SKM-1 (cell line): ENCODE measurements at regions not wholly inside any gene's neighbourhood (a gene's known extent, or its start where the extent isn't known, plus 50 kb on each side); places are given as distances from the start of the nearest gene placed in this dataset.

ENCODE experiments used
- DNase-seq: peaks from one replicate; lab custom pipeline; 2025; ENCODE audit not compliant: unreplicated experiment; lab: John Stamatoyannopoulos, UW

DNA sequence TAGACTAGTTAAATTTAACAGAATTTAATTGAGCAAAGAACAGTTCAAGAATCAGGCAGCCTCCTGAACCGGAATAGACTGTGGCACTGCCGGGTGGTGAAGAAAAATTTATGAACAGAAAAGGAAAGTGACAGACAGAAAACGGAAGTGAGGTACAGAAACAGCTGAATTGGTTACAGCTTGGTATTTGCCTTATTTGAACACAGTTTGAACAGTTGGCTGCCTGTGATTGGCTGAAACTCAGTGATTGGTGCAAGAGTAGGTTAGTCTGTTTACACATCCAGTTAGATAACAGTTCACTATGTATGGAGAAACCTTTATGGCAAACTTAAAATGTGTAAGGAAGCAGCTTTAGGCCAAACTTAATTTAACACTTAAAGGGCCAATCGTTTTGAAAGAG lies 116.0 kb upstream of the CITED2 start:
- DNase-seq = no peak

DNA sequence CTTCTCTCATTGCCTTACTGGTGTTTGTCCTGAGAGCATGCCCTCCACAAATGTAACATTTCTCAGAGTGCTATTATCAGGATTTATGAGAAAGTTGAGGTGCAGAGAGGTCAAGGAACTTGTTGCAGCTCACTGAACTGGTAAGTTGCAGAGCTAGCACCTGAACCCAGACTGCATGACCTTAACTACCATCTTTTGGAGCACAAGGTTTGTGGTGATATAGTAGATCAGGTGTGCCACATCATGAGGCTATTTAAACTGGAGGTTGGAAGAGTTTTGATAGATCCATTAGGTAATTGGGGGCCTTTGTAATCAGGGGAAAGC lies 112.0 kb upstream of the CITED2 start:
- DNase-seq = no peak

DNA sequence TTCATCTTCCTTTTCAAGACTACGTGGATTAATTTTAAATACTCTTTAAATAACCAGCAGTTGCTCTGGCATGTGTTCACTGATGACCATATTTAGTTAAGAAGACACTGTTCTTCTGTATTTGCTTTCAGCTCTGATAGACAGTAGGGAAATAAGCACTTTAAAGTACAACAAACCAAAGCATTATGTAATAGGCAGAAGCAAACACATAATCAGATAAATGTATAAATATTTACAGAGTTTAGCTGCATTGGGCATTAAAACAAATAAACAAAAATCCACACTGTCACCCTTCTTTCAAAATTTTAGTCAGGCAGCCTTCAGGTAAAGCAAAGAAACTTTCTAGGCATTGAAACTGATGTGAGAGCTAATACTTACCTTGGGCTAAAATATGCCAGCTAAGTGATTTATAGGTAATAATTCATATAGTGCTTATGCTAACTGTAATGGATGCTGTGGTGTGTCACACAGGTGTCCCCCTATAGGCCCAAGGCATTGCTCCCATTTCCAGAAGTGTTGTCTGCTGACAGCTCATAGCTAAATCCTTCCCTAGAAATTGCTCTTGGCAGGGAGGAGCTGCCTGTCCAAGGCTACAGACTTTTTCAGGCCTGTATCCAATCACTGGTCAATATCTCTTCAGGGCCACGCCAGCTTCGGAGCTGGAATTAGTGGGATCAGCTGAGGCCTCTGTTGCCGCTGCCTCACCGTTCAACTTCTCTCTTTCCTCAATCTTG lies 111.5 kb upstream of the CITED2 start:
- DNase-seq = no peak

DNA sequence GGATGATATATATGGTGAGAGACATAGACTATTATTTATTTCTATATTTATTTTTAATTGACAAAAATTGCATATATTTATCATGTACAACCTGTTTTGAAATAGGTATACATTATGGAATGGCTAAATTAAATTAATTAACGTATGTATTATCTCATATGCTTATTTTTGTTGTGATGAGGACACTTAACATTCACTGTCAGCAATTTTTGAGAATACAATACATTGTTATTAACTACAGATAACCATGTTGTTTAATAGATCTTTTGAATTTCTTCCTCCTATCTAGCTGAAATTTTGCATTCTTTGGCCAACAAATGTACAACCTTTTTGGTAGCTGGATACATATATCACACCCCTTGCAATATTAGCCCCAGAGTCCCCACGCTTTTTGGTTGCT lies 110.7 kb upstream of the CITED2 start:
- DNase-seq = no peak

DNA sequence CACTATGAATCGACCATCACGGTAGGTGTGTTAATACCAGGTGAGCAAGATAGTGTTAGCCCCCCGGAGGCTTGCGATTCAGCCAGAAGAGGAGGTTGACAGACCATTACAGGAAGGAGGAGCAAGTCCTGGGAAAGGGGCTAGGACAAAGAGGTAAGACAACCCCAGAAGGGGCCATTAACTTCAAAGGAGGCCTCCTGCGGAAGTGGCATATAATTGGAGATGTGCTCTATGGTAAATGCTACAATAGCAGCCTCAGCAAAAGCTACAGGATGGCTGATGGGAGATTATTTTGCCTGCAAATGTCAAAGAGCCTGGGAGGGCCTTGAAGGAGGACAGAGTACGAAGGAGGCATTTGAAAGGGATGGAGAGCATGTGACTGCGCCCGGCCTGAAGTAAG lies 108.6 kb upstream of the CITED2 start:
- DNase-seq = no peak

DNA sequence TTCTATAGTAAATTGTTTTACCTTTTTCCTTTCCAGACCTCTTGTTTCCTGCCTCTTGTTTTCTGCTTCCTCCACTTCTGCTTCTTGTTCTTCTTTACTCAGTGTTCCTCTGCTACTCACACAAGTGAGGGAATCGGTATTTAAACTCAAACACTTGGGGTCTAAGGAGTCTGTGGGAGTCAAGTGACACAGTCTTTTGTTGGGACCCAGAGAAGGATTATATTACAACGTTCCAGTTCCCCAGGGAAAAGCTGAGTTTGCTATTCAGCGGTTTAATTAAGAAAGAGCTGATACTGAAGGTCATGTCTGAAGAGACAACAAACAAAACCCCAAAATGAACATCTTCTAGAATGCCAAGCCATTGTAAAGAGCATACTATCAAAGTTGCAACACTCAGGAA lies 107.8 kb upstream of the CITED2 start:
- no peak for DNase-seq

DNA sequence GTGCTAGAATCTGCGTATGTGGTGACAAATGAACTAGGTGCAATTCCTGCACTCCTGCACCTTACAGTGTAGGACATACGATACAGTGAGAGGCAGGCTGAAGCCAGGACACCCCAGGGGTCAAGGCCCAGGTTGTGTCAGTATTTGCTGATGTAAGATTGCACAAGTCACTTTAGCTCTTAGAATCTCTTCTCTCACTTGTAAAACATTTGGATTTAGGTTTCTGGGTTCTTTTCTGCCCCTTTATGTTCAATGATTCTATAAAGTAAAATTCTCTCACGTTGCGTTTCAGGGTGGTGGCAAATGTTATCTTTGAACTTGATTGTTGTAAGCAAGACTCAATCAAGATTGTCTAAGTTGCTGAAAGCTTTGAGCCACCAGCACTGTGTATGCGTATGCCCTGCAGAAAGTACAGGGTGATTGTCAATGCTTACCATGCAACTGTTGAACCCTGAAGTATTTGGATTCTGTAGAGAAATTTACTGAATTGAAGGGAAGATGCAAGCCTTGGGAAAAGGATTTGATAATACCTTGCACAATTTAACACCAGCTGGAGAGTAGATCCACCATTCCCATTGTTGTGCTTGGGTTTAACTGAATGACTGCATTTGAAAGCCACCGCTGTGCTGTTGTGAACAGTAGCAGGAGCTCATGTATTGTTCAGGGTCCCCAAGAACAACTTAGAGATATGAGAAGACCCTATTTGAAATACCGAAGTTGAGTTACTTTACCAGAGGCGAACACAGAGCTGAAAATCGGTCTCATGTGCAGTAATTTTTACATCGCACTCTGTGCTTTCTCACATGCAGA lies 106.1 kb upstream of the CITED2 start:
- DNase-seq = no peak

DNA sequence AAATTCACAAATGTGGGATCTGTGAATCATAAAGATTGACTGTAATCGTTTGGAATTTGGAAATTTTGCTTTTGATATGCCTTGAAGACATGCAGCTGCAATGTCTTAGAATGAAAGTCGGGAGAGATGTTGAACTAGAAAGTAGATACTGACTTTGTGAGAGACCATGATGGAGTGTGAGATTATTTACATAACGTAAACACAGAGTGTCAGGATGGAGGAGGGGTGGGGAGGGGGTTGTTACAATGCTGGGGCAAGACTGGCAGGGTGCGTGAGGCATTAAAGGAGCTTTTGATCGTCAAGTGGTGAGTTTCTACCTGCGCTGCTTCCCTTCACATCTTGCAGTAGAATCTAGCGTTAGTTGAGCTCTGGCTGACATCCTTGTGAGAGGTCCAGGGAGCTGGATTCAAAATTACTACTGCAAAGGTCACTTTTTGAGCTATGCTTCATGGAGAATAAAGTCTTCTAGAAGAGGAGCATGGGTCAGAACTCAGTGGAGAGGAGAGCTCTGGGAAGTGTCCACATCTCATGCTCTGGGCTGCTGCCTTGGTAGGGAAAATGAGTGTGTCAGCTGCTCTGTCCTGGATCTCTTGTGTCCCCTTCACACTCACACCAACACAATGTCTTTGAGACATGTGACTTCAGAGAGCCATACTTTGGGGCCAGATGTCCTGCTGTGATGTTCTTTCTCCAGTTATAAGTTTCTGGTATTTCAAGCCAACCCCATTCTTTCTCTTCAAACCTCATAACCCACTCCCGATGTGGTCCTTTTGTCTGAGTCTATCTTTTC lies 105.2 kb upstream of the CITED2 start:
- no peak for DNase-seq

DNA sequence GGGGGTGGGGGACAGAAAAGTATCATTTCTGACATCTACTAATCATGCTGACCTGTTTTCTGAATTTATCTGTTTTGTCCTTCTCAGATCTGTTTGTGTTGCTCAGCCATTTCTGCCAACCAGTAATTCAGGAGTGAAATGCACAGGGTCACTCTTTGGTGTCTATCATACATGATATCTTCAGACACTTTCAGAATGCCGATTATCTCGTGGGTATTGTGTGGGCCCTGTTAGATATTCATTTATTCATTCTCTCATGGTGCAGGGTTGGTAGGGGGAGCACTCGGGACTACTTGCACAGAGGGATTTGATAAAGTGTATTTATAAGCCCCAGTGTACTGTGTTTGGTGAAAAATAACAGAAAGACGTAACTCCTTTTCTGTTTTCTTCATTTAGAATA lies 101.2 kb upstream of the CITED2 start:
- no peak for DNase-seq

DNA sequence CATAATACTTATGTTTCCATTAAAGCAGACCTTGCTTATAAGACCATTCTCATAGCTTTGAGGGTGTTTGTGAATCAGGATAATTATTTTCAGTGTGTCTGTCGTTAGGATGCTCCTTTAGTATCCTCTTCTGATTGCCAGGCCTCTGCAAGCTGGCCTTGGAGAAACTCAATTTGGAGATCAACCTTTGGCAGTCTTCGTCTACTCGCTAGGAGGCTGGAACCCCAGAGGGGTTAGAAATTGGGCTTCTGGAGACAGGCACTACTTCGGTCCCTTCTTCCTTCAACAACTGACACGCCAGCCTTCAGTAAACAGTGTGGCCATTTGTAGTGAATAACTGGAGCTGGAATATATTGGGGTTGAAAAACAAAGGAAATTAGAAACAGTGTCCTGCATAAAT lies 100.8 kb upstream of the CITED2 start:
- DNase-seq = no peak

DNA sequence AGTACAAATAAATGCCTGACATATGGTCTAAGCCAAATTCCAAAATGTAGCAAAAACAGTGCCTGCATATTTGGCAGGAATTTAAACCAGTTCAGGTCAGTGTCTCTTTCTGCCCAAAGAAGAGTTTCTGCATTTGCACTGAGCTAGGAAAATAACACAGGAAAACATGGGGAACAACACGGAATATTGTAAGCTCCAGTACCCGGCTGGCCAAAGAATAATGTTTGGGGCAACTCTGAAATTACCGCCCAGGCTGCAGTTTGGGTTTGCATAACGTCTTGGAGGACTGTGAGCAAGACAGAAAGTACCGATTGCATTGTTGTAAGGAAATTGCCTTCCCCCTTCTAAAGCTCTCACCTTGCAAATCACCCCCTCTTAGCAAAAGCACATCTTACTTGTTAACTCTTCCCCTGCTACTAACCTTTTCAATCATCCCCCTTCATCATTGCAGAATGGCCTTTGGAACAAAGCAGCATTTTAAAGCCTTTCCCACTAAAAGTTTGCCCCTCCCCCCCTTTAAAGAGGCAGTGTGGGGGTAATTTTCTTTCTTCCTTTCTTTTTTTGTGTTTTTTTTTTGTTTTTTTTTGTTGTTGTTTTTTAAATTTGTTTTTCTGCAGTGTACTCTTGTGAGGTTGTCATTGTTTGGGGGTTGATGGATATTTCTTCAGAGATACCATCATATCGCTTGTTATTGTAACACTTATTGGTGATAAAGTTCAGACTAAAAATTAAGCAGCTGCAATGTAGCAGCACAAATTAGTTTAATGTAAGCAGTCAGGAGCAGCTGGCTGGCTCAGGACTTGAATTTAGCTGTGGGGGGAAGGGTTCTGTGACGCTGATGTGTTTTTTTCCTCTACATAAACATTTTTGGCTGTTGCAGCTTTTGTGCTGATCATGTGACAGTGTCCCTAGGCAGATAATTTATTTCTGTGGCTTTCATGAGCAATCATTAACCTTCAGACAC lies 100.0 kb upstream of the CITED2 start:
- peak; percentile 13 for DNase-seq

DNA sequence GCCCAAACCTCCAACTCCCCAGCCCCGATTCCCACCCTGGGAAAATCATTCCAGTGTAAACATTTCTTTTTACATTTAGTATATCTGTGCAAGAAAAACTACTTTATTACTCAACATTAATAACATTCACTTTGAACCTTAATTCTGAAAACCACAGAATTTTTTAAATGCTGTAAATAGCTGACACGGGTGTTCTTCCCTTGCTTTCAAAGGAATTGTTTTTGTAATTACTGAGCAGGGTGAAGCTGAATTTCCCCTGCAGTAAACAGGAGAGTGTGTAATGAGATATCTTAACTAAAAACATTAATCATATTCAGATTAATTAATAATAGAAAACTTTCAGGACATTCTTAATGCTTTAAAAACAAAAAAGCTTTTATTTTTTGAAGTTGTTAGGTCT lies 99.3 kb upstream of the CITED2 start:
- no peak for DNase-seq

DNA sequence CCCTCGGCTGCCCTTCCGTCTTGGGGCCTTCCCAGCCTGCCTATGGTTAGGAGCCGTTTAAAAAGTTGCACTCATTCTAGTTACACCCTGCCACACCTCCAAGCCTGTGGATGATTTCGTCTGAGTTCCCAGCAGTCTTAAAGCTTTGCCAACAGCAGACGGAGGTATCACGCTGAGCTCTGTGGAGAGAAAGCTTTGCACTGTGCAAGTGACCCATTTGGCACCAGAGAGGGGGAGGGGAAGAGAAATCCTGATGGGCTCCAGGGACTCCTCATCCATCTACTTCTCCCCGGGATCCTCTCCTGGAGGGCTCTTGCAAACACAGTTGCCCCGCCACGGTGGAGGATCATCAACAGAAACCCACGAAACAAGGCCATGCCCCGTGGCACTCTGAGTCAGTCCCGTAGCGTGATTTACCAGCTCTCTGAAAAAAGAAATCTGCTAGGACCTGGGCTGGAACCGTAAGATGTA lies 98.8 kb upstream of the CITED2 start:
- no peak for DNase-seq

DNA sequence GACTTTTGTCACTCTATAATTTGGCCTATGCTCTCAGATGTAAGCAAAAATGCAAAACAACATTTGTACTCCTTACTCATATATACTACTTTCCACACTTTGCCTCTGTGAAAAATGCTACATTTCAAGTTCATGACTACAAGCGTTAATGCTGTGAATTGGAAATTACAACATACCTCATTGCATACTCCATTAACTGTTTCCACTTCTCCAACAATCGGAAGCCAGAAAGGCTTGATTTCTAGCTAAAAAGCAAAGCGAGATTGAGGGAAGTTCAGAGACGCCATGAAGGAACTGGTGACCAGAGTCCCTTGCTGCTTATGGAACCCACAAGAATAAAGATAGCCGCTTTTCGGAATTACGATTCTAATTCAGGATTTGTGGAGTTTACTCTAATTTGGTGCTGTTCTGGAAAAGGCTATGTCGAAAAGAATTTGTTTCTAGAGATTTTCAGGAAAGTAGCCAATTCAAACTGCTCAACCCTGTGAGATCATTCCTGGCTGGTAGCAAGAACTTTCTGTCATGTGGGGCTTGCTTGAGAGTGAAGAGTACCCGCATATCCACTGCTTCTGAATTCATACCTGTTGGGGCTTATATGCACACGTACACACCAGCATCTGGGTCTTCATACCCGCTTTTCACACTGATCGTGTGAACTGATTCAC lies 98.0 kb upstream of the CITED2 start:
- DNase-seq = no peak

DNA sequence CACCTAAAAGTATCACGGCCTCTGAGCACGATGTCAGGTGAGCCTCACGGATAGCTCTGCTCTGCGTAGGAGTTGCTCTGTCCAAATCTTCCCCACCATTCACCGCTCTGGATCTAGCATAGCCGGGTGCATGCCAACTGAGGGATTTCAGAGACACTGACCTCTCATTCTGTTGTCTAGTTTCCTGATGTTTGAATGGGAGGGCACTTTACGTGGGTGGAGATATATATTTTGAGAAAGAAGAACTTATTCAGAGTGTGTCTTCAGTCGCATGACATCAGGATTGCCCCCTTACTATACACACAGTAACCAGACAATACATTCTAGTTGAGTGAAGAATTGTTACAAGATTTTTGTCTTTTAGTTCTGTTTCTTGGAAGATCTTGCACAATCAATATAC lies 96.5 kb upstream of the CITED2 start:
- no peak for DNase-seq

DNA sequence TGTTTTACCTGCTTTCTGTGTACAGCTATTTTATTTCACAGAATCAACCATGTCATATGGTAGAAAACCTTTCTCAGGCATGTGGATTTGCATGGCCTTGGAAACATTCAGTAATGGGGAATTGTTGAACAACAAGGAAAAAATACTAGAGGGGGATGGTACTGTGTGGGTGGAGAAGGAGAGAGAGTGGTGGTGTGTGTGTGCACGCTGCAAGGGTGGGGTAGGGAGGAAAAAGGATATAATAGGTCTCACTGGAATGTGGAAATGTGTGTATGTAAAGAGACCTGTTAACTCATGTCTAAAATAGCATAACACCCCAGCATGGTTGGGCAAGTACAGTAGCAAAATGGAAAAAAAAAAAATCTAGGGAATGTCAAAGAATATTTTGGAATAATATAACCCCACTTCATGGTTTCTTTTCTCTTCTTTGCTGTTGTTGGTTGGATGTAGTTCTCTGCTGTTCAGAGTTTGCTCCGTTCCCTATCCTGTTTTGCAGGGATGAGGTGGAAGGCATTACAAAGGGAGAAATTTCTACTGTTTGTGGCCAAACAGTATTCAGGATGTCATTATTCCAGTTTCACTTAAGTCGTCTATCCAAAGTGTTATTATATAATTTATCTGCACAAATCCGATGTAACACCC lies 93.9 kb upstream of the CITED2 start:
- DNase-seq = no peak

DNA sequence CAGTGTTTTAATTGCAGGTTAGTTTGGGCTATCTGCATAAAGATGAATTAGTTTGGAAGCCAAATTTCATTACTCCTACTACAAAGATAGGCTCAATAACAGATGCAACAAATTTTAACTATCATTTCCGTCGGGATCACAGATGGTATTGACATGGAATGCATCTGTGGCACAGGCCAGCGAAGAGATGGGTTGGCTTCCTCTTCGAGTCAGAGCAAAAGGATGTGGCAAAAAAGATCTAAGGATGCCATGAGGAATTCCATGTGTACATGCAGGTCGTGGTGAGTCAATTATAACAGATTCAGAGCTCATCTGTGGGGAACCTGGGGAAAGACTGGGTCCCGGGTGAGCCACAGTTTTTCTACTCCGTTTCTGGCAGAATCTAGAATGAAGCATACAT lies 83.0 kb upstream of the CITED2 start:
- no peak for DNase-seq

DNA sequence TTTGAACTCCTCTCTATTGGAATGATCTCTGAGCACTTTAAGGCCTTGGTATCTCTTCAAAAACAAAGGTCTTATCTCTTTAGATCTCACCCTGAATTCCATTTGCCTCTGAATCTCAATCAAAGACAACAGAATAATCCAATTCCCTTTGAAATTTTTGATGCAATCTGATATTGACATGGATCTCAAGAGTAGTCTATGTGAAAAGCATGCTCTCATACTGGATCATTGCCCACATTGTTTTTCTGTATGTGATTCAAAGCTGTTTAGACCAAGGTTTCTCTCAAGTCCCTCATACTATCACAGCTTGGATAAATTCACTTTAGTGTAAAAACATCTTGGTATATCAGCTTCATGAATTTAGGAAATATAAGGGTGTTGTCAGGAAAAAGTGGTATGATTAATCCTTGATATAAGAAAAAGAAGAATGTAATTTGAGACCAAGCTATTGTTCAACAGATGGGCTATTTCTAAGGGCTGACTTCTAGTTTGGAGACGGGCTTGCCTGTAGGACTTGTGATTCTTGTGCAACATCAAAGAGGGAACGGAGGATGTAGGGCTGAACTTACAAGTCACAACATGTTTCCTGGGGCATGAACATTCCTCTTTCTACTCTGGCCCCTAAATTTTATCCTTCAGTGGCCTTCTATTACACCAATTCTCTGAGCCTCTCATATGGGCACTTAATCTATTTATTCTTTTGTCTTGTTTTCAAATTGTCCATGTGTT lies 77.9 kb upstream of the CITED2 start:
- no peak for DNase-seq

DNA sequence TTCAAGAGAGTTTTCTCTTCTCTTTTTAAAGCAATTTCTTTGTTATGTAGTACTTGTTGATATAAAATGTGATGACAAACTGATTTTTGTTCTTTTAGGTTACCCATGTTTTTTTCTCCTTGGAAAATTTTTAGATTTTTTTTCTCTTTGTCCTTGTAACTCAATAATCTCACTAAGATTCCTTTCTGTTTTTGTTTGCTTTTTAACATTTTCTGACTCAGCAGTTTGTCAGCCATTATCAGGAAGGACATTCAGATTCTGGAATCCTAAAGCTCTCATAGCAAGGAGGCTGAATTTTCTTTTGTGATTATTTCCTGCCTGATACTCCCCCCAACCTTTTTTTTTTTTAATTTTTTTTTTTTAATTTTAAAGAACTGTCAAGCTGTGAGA lies 75.2 kb upstream of the CITED2 start:
- DNase-seq = no peak
